DND-41 (cell line): ENCODE measurements at regions not wholly inside any gene's neighbourhood (a gene's known extent, or its start where the extent isn't known, plus 50 kb on each side); places are given as distances from the start of the nearest gene placed in this dataset.

Experiments used
- ATAC-seq: fragments of 200-7000 bp; cut with Tn5 transposase; 3 replicates; pipeline ENCODE4 v1.9.1; 2021; ENCODE audit warnings: low read depth; ENCODE audit not compliant: insufficient read depth
- DNase-seq: peaks from one replicate; pipeline ENCODE4 v3.0.0-alpha.2; 2020
- H2AFZ ChIP-seq: 2 replicates; pipeline ENCODE4 v1.6.0; 2012; ENCODE audit warnings: low read depth, low read length
- H3K27ac ChIP-seq: 2 replicates; pipeline ENCODE4 v1.5.1; 2012; ENCODE audit warnings: low read length, inconsistent platforms
- H3K27me3 ChIP-seq: fragments of 200-600 bp; sonication (generic); 2 replicates; pipeline ENCODE4 v1.6.0; 2012; ENCODE audit warnings: low read length, mild to moderate bottlenecking, inconsistent platforms; ENCODE audit not compliant: insufficient read depth, poor library complexity
- H3K36me3 ChIP-seq: 2 replicates; pipeline ENCODE4 v1.5.1; 2012; ENCODE audit warnings: low read length, inconsistent platforms; ENCODE audit not compliant: insufficient read depth
- H3K4me1 ChIP-seq: 2 replicates; pipeline ENCODE4 v1.5.1; 2012; ENCODE audit warnings: mild to moderate bottlenecking, low read length; ENCODE audit not compliant: insufficient read depth
- H3K4me2 ChIP-seq: 2 replicates; pipeline ENCODE4 v1.6.0; 2012; ENCODE audit warnings: mild to moderate bottlenecking, moderate library complexity, low read length, inconsistent platforms; ENCODE audit not compliant: insufficient read depth
- H3K4me3 ChIP-seq, 2 experiments: fragments of 200-600 bp in 1 of 2; shearing (Covaris generic) in 1 of 2; 2 replicates each; pipeline ENCODE4 v1.5.1; 2012 to 2016; ENCODE audit warnings: inconsistent platforms in 2 of 2, low read length in 2 of 2, mild to moderate bottlenecking in 2 of 2, low read depth in 1 of 2, moderate library complexity in 1 of 2
- H3K79me2 ChIP-seq: 2 replicates; pipeline ENCODE4 v1.6.0; 2012; ENCODE audit warnings: low read length, inconsistent platforms; ENCODE audit not compliant: insufficient read depth
- H3K9ac ChIP-seq: 2 replicates; pipeline ENCODE4 v1.6.0; 2012; ENCODE audit warnings: low read depth, mild to moderate bottlenecking, inconsistent platforms, low read length, moderate library complexity
- H3K9me3 ChIP-seq: 2 replicates; pipeline ENCODE4 v1.5.1; 2012; ENCODE audit warnings: low read length, moderate library complexity, mild to moderate bottlenecking, inconsistent platforms; ENCODE audit not compliant: insufficient read depth, severe bottlenecking
- H4K20me1 ChIP-seq: 2 replicates; pipeline ENCODE4 v1.6.0; 2012; ENCODE audit warnings: low read length; ENCODE audit not compliant: insufficient read depth
- EZH2 ChIP-seq: IDR thresholded peaks from 3 replicates; pipeline ENCODE4 v1.6.1; 2012; ENCODE audit warnings: borderline replicate concordance, low read depth, mild to moderate bottlenecking, moderate library complexity, low read length, inconsistent platforms; ENCODE audit not compliant: severe bottlenecking
- TF ChIP-seq, protein P1 (sequence below): IDR thresholded peaks from 2 replicates; pipeline ENCODE4 v1.5.1; 2012; ENCODE audit warnings: borderline replicate concordance, low read length, moderate library complexity, mild to moderate bottlenecking; ENCODE audit not compliant: poor library complexity, severe bottlenecking; ENCODE audit errors: extremely low read depth

DNA sequence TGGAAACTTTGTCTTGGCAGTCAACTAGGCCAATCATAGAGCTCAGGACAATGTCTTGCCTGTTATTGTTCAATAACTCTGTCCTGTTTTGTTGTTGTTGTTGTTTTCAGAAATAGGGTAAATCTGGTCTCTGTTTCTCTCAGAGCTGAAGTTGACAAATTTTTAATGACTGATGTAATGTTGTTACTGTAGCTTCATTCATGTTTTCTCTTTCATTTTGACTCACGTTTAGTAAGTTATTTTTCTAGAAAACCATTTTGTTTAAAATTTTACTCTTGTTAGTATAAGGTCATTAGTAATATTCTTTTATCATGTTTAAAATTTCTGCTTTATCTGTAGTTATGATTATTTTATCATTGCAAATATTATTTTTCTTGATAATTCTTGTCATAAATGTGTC, 51.6 kb upstream of the GRIK2 start:
- H2AFZ ChIP-seq, result no peak overlapping the region
- H3K9ac ChIP-seq, result no peak overlapping the region
- ATAC-seq, result no peak
- DNase-seq, result no peak
- no peaks in the 10 kb centered on the region for H3K27me3 ChIP-seq
- H3K79me2 ChIP-seq, result no peaks in the 10 kb centered on the region
- peaks cover 3% of the 10 kb centered on the region for H3K9me3 ChIP-seq
- H3K4me3 ChIP-seq, result no peak overlapping the region
- no peak for TF ChIP-seq EZH2
- TF ChIP-seq, protein P1, sequence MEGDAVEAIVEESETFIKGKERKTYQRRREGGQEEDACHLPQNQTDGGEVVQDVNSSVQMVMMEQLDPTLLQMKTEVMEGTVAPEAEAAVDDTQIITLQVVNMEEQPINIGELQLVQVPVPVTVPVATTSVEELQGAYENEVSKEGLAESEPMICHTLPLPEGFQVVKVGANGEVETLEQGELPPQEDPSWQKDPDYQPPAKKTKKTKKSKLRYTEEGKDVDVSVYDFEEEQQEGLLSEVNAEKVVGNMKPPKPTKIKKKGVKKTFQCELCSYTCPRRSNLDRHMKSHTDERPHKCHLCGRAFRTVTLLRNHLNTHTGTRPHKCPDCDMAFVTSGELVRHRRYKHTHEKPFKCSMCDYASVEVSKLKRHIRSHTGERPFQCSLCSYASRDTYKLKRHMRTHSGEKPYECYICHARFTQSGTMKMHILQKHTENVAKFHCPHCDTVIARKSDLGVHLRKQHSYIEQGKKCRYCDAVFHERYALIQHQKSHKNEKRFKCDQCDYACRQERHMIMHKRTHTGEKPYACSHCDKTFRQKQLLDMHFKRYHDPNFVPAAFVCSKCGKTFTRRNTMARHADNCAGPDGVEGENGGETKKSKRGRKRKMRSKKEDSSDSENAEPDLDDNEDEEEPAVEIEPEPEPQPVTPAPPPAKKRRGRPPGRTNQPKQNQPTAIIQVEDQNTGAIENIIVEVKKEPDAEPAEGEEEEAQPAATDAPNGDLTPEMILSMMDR, result no peak
- no peak overlapping the region for H3K4me2 ChIP-seq
- H4K20me1 ChIP-seq, result no peaks in the 10 kb centered on the region
- H3K4me1 ChIP-seq, result peaks cover 5% of the 10 kb centered on the region; the same call in 1 of the 2 replicates
- H3K27ac ChIP-seq, result no peak overlapping the region
- H3K36me3 ChIP-seq, result no peaks in the 10 kb centered on the region
